WTC11 (cell line): ENCODE measurements at regions not wholly inside any gene's neighbourhood (a gene's known extent, or its start where the extent isn't known, plus 50 kb on each side); places are given as distances from the start of the nearest gene placed in this dataset.

Experiments used
- ATAC-seq: fragments of 200-7000 bp; cut with Tn5 transposase; 2 replicates; pipeline ENCODE4 v1.10.0; 2021; ENCODE audit warnings: mild to moderate bottlenecking, moderate library complexity
- CTCF ChIA-PET: fragments of 300-600 bp; sonication (Branson Sonifier 250); formaldehyde crosslinking; loops from one replicate; lab custom pipeline; 2021; ENCODE audit warnings: antibody characterized with exemption; lab: Charles Lee
- POLR2A ChIA-PET: fragments of 350-600 bp; sonication (Branson Sonifier 250); formaldehyde crosslinking; loops from one replicate; lab custom pipeline; 2021; ENCODE audit warnings: antibody characterized with exemption; lab: Charles Lee
- DNase-seq: peaks from one replicate; pipeline ENCODE4 v3.0.0; 2021; ENCODE audit warnings: low spot score
- H3K27ac Mint-ChIP-seq: 2 replicates; pipeline ENCODE4 v1.8.0; 2021; ENCODE audit warnings: mixed read lengths
- H3K27me3 Mint-ChIP-seq: 2 replicates; pipeline ENCODE4 v1.8.0; 2021; ENCODE audit warnings: low read depth, mild to moderate bottlenecking, moderate library complexity, mixed read lengths
- H3K36me3 Mint-ChIP-seq: 2 replicates; pipeline ENCODE4 v1.8.0; 2021; ENCODE audit warnings: mixed read lengths
- H3K4me1 Mint-ChIP-seq: 2 replicates; pipeline ENCODE4 v1.8.0; 2022; ENCODE audit warnings: mixed read lengths
- H3K4me3 Mint-ChIP-seq: 2 replicates; pipeline ENCODE4 v1.8.0; 2021; ENCODE audit warnings: mild to moderate bottlenecking, moderate library complexity, mixed read lengths
- H3K9me3 Mint-ChIP-seq: 2 replicates; pipeline ENCODE4 v1.8.0; 2021; ENCODE audit warnings: mixed read lengths
- AR ChIP-seq: fragments of 250-450 bp; sonication (Bioruptor Pico); IDR thresholded peaks from 2 replicates; pipeline ENCODE4 v1.9.0; 2021; ENCODE audit warnings: mild to moderate bottlenecking
- CBFB ChIP-seq: sonication (generic); formaldehyde crosslinking; IDR thresholded peaks from 2 replicates; pipeline ENCODE4 v1.8.1; 2022; ENCODE audit warnings: mild to moderate bottlenecking, low read depth, missing genetic modification reagents
- GABPB1 ChIP-seq: sonication (generic); formaldehyde crosslinking; IDR thresholded peaks from 2 replicates; pipeline ENCODE4 v1.8.1; 2023; ENCODE audit warnings: mild to moderate bottlenecking, missing genetic modification reagents
- GRHL2 ChIP-seq: fragments of 250-450 bp; sonication (Bioruptor Pico); IDR thresholded peaks from 2 replicates; pipeline ENCODE4 v1.8.0; 2022; ENCODE audit warnings: mild to moderate bottlenecking, moderate library complexity; ENCODE audit not compliant: insufficient replicate concordance, severe bottlenecking
- IRF1 ChIP-seq: sonication (generic); formaldehyde crosslinking; IDR thresholded peaks from 2 replicates; pipeline ENCODE4 v1.8.0; 2023; ENCODE audit warnings: missing genetic modification reagents
- IRF2 ChIP-seq: sonication (generic); formaldehyde crosslinking; IDR thresholded peaks from 2 replicates; pipeline ENCODE4 v1.8.0; 2022; ENCODE audit warnings: low read depth, missing genetic modification reagents, borderline replicate concordance
- MYBL2 ChIP-seq: sonication (generic); formaldehyde crosslinking; IDR thresholded peaks from 2 replicates; pipeline ENCODE4 v1.8.1; 2023; ENCODE audit warnings: mild to moderate bottlenecking, moderate library complexity, missing genetic modification reagents
- NFYB ChIP-seq: sonication (generic); formaldehyde crosslinking; conservative IDR thresholded peaks from 2 replicates; pipeline ENCODE4 v1.8.0; 2022; ENCODE audit warnings: low read depth, missing genetic modification reagents
- PRRX2 ChIP-seq: fragments of 250-450 bp; sonication (Bioruptor Pico); IDR thresholded peaks from 2 replicates; pipeline ENCODE4 v1.8.0; 2021; ENCODE audit warnings: mild to moderate bottlenecking
- RELA ChIP-seq: sonication (generic); formaldehyde crosslinking; IDR thresholded peaks from 2 replicates; pipeline ENCODE4 v1.8.1; 2022; ENCODE audit warnings: missing genetic modification reagents, mild to moderate bottlenecking, borderline replicate concordance
- RORB ChIP-seq: fragments of 250-450 bp; sonication (Bioruptor Pico); IDR thresholded peaks from 2 replicates; pipeline ENCODE4 v1.9.0; 2021; ENCODE audit warnings: mild to moderate bottlenecking
- STAT6 ChIP-seq: sonication (generic); formaldehyde crosslinking; conservative IDR thresholded peaks from 2 replicates; pipeline ENCODE4 v1.8.1; 2023; ENCODE audit warnings: mild to moderate bottlenecking, low read depth, missing genetic modification reagents, moderate library complexity
- TCF7 ChIP-seq: sonication (generic); formaldehyde crosslinking; IDR thresholded peaks from 2 replicates; pipeline ENCODE4 v1.8.0; 2022; ENCODE audit warnings: mild to moderate bottlenecking, low read depth, missing genetic modification reagents, moderate library complexity
- TEAD1 ChIP-seq: sonication (generic); formaldehyde crosslinking; IDR thresholded peaks from 2 replicates; pipeline ENCODE4 v1.8.0; 2022; ENCODE audit warnings: mild to moderate bottlenecking, missing genetic modification reagents
- USF1 ChIP-seq: sonication (generic); formaldehyde crosslinking; IDR thresholded peaks from 2 replicates; pipeline ENCODE4 v1.8.0; 2022; ENCODE audit warnings: mild to moderate bottlenecking, missing genetic modification reagents
- ZMAT4 ChIP-seq: fragments of 250-450 bp; sonication (Bioruptor Pico); IDR thresholded peaks from 2 replicates; pipeline ENCODE4 v1.9.0; 2021; ENCODE audit warnings: mild to moderate bottlenecking
- ZNF232 ChIP-seq: sonication (generic); formaldehyde crosslinking; IDR thresholded peaks from 2 replicates; pipeline ENCODE4 v1.8.0; 2022; ENCODE audit warnings: mild to moderate bottlenecking, missing genetic modification reagents
- ZNF281 ChIP-seq: sonication (generic); formaldehyde crosslinking; IDR thresholded peaks from 2 replicates; pipeline ENCODE4 v1.8.0; 2023; ENCODE audit warnings: mild to moderate bottlenecking, missing genetic modification reagents
- ZNF512 ChIP-seq: sonication (generic); formaldehyde crosslinking; IDR thresholded peaks from 2 replicates; pipeline ENCODE4 v1.8.1; 2022; ENCODE audit warnings: missing genetic modification reagents, borderline replicate concordance
- ZNF532 ChIP-seq: fragments of 250-450 bp; sonication (Bioruptor Pico); IDR thresholded peaks from 2 replicates; pipeline ENCODE4 v1.9.0; 2021; ENCODE audit warnings: mild to moderate bottlenecking, borderline replicate concordance

GRCh38 chr12:13489246-13489645, 292.7 kb downstream of the EMP1 start (continued):
- no peak for TF ChIP-seq AR
- no peak for TF ChIP-seq IRF1 (CRISPR knock-in tag)
- TF ChIP-seq IRF2, result no peak
- no peak for TF ChIP-seq GABPB1 (CRISPR knock-in tag)
- no peak for TF ChIP-seq RORB (CRISPR knock-in tag)
- no peak for TF ChIP-seq CBFB (CRISPR knock-in tag)
- TF ChIP-seq STAT6 (CRISPR knock-in tag), result no peak

GRCh38 chr12:13487326-13487725, 290.8 kb downstream of the EMP1 start:
- H3K27me3 Mint-ChIP-seq, result no peaks in the 10 kb centered on the region
- H3K4me1 Mint-ChIP-seq, result peaks cover 4% of the 10 kb centered on the region; the same call in 1 of the 2 replicates
- ATAC-seq (no peak), DNase-seq (no peak)
- H3K27ac Mint-ChIP-seq, result no peak overlapping the region
- no peaks in the 10 kb centered on the region for H3K36me3 Mint-ChIP-seq
- POLR2A ChIA-PET, result interaction anchor here (0.8 kb wide), 1 partner anchor 11 kb away, joined by 4 read pairs; no protein-coding TSS in a partner anchor
- CTCF ChIA-PET, result interaction anchor here (1.3 kb wide), 1 partner anchor 495 kb away, joined by 3 read pairs; no protein-coding TSS in a partner anchor
- H3K4me3 Mint-ChIP-seq, result no peak overlapping the region
- H3K9me3 Mint-ChIP-seq, result no peaks in the 10 kb centered on the region
- TF ChIP-seq TEAD1 (CRISPR knock-in tag) (no peak), TCF7 (CRISPR knock-in tag) (no peak), ZNF281 (CRISPR knock-in tag) (no peak), RELA (CRISPR knock-in tag) (no peak), USF1 (CRISPR knock-in tag) (no peak), GRHL2 (CRISPR knock-in tag) (no peak), ZNF512 (CRISPR knock-in tag) (no peak), PRRX2 (CRISPR knock-in tag) (no peak), ZNF532 (CRISPR knock-in tag) (no peak), ZNF232 (CRISPR knock-in tag) (no peak), ZMAT4 (CRISPR knock-in tag) (no peak), NFYB (CRISPR knock-in tag) (no peak), MYBL2 (CRISPR knock-in tag) (no peak)
